Fibroblast of lung (primary cell): ENCODE measurements at regions not wholly inside any gene's neighbourhood (a gene's known extent, or its start where the extent isn't known, plus 50 kb on each side); places are given as distances from the start of the nearest gene placed in this dataset.

ENCODE experiments used
- DNase-seq, 2 donors: peaks; one replicate each; pipeline versions ENCODE4 v3.0.0 to v3.0.0-alpha.2; 2010; ENCODE audit warnings: low read depth in 2 of 2
- H2AFZ ChIP-seq: 2 replicates; pipeline ENCODE4 v1.5.1; 2012; ENCODE audit warnings: low read length, control low read depth, inconsistent platforms
- H3K27ac ChIP-seq: 2 replicates; pipeline ENCODE4 v1.5.1; 2011; ENCODE audit warnings: low read length, control low read depth; ENCODE audit not compliant: insufficient read depth
- H3K27me3 ChIP-seq: 2 replicates; pipeline ENCODE4 v1.5.1; 2011; ENCODE audit warnings: mild to moderate bottlenecking, low read length; ENCODE audit not compliant: control insufficient read depth, insufficient read depth
- H3K36me3 ChIP-seq: 2 replicates; pipeline ENCODE4 v1.5.1; 2011; ENCODE audit warnings: low read length; ENCODE audit not compliant: control insufficient read depth, insufficient read depth
- H3K4me1 ChIP-seq: 2 replicates; pipeline ENCODE4 v1.5.1; 2011; ENCODE audit warnings: low read length; ENCODE audit not compliant: control insufficient read depth, insufficient read depth; ENCODE audit errors: extremely low read depth
- H3K4me2 ChIP-seq: 2 replicates; pipeline ENCODE4 v1.5.1; 2011; ENCODE audit warnings: low read length, control low read depth; ENCODE audit not compliant: insufficient read depth; ENCODE audit errors: extremely low read depth
- H3K4me3 ChIP-seq, 4 experiments: fragments of 200-600 bp in 1 of 4; sonication (generic) in 1 of 4; replicated peaks in 1 of 4; 2 replicates each; pipeline ENCODE4 v1.5.1; 2011 to 2016; ENCODE audit warnings: low read length in 4 of 4, low read depth in 3 of 4, mild to moderate bottlenecking in 3 of 4, control low read depth in 2 of 4, inconsistent platforms in 1 of 4, mixed read lengths in 1 of 4; ENCODE audit not compliant: insufficient read depth in 1 of 4; ENCODE audit errors: control extremely low read depth in 1 of 4
- H3K79me2 ChIP-seq: 2 replicates; pipeline ENCODE4 v1.5.1; 2012; ENCODE audit warnings: mild to moderate bottlenecking, low read length, inconsistent platforms; ENCODE audit not compliant: control insufficient read depth, insufficient read depth
- H3K9ac ChIP-seq: 2 replicates; pipeline ENCODE4 v1.5.1; 2011; ENCODE audit warnings: mild to moderate bottlenecking, low read length, control low read depth; ENCODE audit not compliant: insufficient read depth
- H3K9me3 ChIP-seq: 2 replicates; pipeline ENCODE4 v1.5.1; 2012; ENCODE audit warnings: low read depth, low read length; ENCODE audit not compliant: control insufficient read depth, insufficient read depth
- H4K20me1 ChIP-seq: 2 replicates; pipeline ENCODE4 v1.5.1; 2011; ENCODE audit warnings: low read length; ENCODE audit not compliant: control insufficient read depth, insufficient read depth; ENCODE audit errors: extremely low read depth
- EZH2 ChIP-seq: IDR thresholded peaks from 2 replicates; pipeline ENCODE4 v1.5.1; 2012; ENCODE audit warnings: low read length, control low read depth, mild to moderate bottlenecking; ENCODE audit errors: missing control alignments
- TF ChIP-seq, protein P1 (sequence below), 2 donors: IDR thresholded peaks in 1 of 2; conservative IDR thresholded peaks in 1 of 2; 1 replicate in 1 of 2; 2 replicates in 1 of 2; pipeline ENCODE4 v1.5.1; 2011 to 2012; ENCODE audit warnings: low read length in 2 of 2, control low read depth in 1 of 2, inconsistent platforms in 1 of 2, low read depth in 1 of 2, mild to moderate bottlenecking in 1 of 2

DNA sequence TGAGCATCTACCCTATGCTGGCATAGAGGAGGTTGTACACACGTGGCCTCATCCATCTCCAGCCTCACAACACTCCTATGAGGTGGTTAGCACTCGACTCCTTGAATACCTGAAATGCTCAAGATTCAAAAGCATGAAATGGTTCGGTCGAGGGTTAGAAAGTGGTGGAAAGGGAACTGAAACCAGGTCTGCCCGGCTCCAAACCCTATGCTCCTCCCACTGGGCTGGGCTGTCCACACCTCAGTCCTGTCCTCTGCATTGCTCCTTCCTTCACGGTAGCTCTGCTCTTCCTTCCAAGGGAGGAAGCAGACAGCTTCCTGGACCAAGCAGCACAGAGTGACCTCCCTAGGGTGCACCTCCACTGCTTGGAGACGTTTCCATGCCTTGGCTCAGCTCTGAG lies 565.2 kb upstream of the ID2 start:
- H2AFZ ChIP-seq = no peak overlapping the region
- H4K20me1 ChIP-seq = no peaks in the 10 kb centered on the region
- no peak for DNase-seq
- H3K79me2 ChIP-seq = no peaks in the 10 kb centered on the region
- no peak for TF ChIP-seq EZH2
- TF ChIP-seq, protein P1, sequence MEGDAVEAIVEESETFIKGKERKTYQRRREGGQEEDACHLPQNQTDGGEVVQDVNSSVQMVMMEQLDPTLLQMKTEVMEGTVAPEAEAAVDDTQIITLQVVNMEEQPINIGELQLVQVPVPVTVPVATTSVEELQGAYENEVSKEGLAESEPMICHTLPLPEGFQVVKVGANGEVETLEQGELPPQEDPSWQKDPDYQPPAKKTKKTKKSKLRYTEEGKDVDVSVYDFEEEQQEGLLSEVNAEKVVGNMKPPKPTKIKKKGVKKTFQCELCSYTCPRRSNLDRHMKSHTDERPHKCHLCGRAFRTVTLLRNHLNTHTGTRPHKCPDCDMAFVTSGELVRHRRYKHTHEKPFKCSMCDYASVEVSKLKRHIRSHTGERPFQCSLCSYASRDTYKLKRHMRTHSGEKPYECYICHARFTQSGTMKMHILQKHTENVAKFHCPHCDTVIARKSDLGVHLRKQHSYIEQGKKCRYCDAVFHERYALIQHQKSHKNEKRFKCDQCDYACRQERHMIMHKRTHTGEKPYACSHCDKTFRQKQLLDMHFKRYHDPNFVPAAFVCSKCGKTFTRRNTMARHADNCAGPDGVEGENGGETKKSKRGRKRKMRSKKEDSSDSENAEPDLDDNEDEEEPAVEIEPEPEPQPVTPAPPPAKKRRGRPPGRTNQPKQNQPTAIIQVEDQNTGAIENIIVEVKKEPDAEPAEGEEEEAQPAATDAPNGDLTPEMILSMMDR (conservative IDR thresholded peaks at IDR 0.05 in 1 of 2, IDR thresholded peaks at IDR 0.05 in 1 of 2; ENCODE audit: low read depth in 1 of 2, low read length in 2 of 2) = no peak
- no peaks in the 10 kb centered on the region for H3K9me3 ChIP-seq
- no peaks in the 10 kb centered on the region for H3K4me1 ChIP-seq
- H3K27ac ChIP-seq = no peak overlapping the region
- H3K36me3 ChIP-seq = no peaks in the 10 kb centered on the region
- no peaks in the 10 kb centered on the region for H3K27me3 ChIP-seq
- no peak overlapping the region for H3K4me3 ChIP-seq
- no peak overlapping the region for H3K4me2 ChIP-seq
- no peak overlapping the region for H3K9ac ChIP-seq

DNA sequence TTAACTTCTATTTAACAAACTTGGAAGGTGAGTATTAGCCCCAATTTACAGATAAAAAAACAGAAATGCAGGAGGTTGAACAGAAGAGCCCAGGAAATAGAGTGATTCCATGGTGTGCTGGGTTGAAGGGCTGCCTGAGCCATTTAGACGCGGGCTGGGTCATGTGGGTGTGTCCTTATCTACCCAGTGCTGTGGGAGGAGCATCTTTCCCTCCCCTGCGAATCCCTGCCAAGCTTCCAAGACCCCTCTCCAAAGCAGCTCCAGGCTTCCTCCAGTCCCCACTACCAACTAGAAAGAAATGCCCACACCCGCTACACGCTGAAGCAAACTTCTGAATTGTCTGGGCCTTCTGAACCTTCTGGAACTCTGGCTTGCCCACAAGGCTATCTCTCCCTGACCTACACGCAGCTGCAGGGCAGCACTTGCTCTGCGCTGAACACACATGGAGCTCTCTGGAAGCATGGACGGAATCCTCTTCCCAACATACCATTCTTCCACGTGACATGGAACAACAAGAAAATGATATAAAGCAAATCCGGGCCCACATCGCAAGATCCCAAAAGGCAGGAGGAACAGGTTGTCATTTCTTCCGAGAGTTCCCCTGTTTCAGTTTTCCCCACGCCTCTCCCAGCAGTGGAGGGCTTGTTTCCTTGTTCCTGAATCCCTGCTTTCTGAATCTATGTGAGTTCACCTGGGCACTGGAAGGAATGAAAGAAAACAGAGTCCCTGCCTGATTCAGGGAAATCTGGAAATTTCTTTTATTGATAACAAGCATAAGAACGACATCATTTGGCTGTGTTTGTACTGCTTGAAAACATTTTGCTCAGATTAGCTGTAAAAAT lies 562.7 kb upstream of the ID2 start:
- H3K79me2 ChIP-seq = no peaks in the 10 kb centered on the region
- H3K4me2 ChIP-seq = peak overlapping the region; percentile 20
- TF ChIP-seq EZH2 = no peak
- TF ChIP-seq, protein P1 (conservative IDR thresholded peaks at IDR 0.05 in 1 of 2, IDR thresholded peaks at IDR 0.05 in 1 of 2; ENCODE audit: low read depth in 1 of 2, low read length in 2 of 2) = no peak
- H3K27ac ChIP-seq = no peak overlapping the region
- no peak for DNase-seq
- H3K9ac ChIP-seq = no peak overlapping the region
- no peaks in the 10 kb centered on the region for H3K4me1 ChIP-seq
- no peaks in the 10 kb centered on the region for H3K36me3 ChIP-seq
- H4K20me1 ChIP-seq = no peaks in the 10 kb centered on the region
- H3K9me3 ChIP-seq = no peaks in the 10 kb centered on the region
- H3K4me3 ChIP-seq = no peak overlapping the region
- no peak overlapping the region for H2AFZ ChIP-seq
- H3K27me3 ChIP-seq = no peaks in the 10 kb centered on the region

DNA sequence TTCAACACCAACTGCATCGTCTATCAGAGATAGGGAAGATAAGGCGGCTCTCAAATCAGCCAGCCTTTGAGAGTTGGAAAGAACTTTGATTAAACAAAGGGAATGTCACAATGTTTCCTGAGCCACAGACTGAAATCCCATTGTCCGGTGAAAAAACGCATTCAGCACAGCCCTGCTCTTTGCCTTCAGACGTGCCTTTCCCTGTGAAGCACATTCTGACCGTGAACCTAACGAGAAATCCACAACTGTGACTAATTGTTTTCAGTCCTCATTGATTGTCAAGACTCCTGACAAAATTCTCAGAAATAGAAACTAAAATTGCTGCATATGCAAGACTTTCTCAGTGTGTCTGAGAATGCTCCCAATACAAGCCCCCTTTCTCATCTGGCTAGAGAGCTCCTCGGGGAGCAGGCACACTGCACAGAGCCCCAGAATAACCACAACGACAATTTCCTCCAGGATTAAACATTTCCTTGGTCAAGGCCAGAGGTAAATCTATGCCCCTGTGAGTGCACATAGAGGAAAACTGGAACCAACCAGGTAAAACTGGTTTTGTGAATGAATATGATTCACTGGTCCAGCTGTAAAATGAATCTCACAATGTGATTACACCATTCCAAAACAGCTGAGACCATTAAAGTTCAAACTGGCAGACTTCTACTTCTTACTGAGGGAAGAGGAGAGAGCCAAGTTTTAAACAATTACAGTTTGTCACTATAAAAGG lies 561.9 kb upstream of the ID2 start:
- Histone ChIP-seq H3K4me2 (peak overlapping the region; percentile 30), H3K4me1 (no peaks in the 10 kb centered on the region), H3K27me3 (no peaks in the 10 kb centered on the region), H3K36me3 (no peaks in the 10 kb centered on the region), H3K9me3 (no peaks in the 10 kb centered on the region), H3K79me2 (no peaks in the 10 kb centered on the region), H3K27ac (no peak overlapping the region), H3K9ac (no peak overlapping the region), H2AFZ (no peak overlapping the region), H3K4me3 (no peak overlapping the region), H4K20me1 (no peaks in the 10 kb centered on the region)
- TF ChIP-seq, protein P1 (conservative IDR thresholded peaks at IDR 0.05 in 1 of 2, IDR thresholded peaks at IDR 0.05 in 1 of 2; ENCODE audit: low read depth in 1 of 2, low read length in 2 of 2) = no peak
- TF ChIP-seq EZH2 = no peak
- DNase-seq = peak; percentile 70 to 71
